Left colon (tissue), 2 donors: ENCODE measurements at regions not wholly inside any gene's neighbourhood (a gene's known extent, or its start where the extent isn't known, plus 50 kb on each side); places are given as distances from the start of the nearest gene placed in this dataset.

Experiments
- ATAC-seq: fragments of 200-7000 bp; cut with Tn5 transposase; one replicate; pipeline ENCODE4 v1.9.1; 2020; ENCODE audit warnings: mild to moderate bottlenecking, moderate library complexity
- DNase-seq, 2 donors: peaks; one replicate each; pipeline ENCODE4 v3.0.0-alpha.2; 2020
- intact Hi-C, 2 donors: fragments of 100-400 bp; cut with DNase I in 1 of 2; cut with micrococcal nuclease in 1 of 2; formaldehyde crosslinking; loops; one replicate each; pipeline versions ENCODE4 v1.11.2 to v1.14.0; 2022; cut with DNase I, micrococcal nuclease
- donor health status: DM: no; HTN: no; CAD: no.
- donor health status: DM: yes; HTN: yes; CAD: no.

- no peak for ATAC-seq
Observed at GRCh38 chr4:122044501-122044900, 92.6 kb upstream of the TRPC3 start.

GRCh38 chr4:122041312-122041711 lies 89.5 kb upstream of the TRPC3 start:
- ATAC-seq (no peak), DNase-seq (no peak)
- intact Hi-C loops, result no loop called here

More at GRCh38 chr4:122044501-122044900, 92.6 kb upstream of the TRPC3 start:
- intact Hi-C loops, result no loop called here
- no peak for DNase-seq

DNA sequence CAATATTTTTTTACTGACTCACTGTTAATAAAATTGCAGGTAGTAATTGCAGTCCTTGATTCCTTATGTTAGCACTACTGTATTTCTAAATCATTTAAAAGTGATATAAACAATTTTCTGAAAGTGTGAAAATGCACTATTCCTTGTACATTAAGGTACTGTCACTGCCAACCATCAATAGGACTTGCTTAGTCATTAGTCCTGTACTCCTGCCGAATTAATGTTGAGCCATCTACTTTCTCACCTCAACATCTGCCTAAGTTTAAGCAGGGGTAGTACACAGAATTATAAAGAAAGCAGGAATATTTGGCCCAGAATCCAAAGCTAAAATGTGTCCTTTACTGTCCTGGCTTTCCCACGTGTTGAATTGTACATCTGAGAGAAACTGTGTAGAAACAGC lies 87.0 kb upstream of the TRPC3 start:
- ATAC-seq (no peak), DNase-seq (no peak)
- intact Hi-C loops, result no loop called here

GRCh38 chr4:122034619-122035018 lies 82.8 kb upstream of the TRPC3 start:
- DNase-seq (no peak), ATAC-seq (no peak)
- intact Hi-C loops, result no loop called here

- DNase-seq, result no peak
- ATAC-seq, result no peak
- intact Hi-C loops, result no loop called here
Observed at GRCh38 chr4:122027203-122027602, 75.3 kb upstream of the TRPC3 start.

DNA sequence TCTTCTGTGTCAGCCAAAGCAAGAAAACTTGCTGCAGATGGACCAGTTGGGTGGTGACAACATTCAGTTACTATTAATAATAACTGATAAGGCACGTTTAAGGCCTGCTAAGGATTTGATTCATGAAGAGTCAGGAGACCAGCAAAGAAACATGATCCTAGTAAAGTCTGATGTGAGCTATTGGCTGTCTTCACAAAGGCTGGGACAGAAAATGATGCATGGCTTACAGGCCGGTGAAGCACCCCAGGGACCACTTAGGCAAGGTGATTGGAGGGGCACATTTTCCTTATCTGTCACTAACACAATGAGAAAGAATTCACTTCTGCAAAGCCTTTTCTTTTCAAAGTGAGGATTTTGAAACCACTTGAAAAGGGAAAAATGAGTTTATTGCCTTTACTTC lies 65.4 kb upstream of the TRPC3 start:
- no peak for DNase-seq
- ATAC-seq, result no peak
- intact Hi-C loops, result no loop called here

DNA sequence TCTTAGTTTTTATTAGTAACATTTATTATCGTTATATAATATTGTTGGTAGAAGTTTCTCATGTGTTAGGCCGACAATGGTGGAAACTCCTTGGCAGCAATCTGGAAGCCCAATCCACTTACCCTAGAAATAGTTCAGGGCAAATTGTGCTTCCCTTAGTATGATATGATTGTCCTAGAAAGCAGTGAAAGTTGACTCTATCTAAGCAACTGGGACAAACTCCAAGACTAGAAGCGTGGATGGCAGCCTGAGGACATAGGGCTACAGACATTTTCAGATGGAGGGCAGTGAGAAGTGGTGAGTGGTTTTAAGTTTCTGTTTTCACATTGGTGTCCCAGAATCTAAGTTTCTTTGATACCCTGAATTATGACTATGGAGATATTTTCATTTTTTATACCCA lies 63.3 kb upstream of the TRPC3 start:
- DNase-seq (no peak), ATAC-seq (no peak)
- intact Hi-C loops, result no loop called here

- intact Hi-C loops, result no loop called here
- DNase-seq, result no peak
- no peak for ATAC-seq
Observed at GRCh38 chr4:122012735-122013134, 60.9 kb upstream of the TRPC3 start.

- ATAC-seq (no peak), DNase-seq (no peak)
- intact Hi-C loops, result no loop called here
Observed at GRCh38 chr4:122010610-122011009, 58.8 kb upstream of the TRPC3 start.

DNA sequence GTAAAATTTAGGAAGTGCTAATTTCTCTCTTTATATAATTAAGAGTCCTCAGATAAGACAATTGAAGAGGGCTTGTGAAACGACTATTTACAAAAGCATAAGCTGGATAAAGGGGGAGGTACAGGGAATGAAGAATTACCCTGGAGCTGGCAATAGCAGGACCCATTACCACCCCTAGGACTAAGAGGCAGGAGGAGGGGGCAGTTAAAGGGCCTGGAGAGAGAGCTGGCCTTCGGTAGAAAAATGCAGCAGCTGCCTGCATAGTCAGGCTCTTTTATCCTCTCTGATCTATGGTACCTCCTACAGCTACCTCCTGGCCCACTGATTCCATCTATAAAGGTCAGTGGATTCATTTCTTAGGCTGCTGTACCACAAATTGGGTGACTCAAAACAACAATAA lies 57.7 kb upstream of the TRPC3 start:
- intact Hi-C loops, result no loop called here
- no peak for DNase-seq
- no peak for ATAC-seq

DNA sequence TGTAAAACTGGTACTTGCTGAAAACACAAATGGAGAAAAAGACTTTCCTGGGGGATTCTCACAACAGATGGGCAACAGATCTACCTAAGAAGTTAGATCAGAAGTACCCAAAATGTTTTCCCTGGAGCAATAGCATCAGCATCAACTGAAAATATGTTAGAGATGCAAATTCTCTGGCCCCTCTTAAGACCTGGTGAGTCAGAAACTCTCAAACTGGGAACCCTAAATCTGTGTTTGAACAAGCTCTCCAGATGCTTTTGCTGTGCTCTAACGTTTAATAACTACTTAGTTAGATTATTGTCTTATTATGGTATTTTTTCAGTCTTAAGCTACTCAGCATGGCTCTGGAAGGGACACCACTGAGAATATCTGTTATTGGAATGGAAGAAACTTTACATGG lies 55.2 kb upstream of the TRPC3 start:
- no peak for DNase-seq
- ATAC-seq, result no peak
- intact Hi-C loops, result no loop called here

- no peak for ATAC-seq
- no peak for DNase-seq
- intact Hi-C loops, result no loop called here
Observed at GRCh38 chr4:122005064-122005755, 53.4 kb upstream of the TRPC3 start.

DNA sequence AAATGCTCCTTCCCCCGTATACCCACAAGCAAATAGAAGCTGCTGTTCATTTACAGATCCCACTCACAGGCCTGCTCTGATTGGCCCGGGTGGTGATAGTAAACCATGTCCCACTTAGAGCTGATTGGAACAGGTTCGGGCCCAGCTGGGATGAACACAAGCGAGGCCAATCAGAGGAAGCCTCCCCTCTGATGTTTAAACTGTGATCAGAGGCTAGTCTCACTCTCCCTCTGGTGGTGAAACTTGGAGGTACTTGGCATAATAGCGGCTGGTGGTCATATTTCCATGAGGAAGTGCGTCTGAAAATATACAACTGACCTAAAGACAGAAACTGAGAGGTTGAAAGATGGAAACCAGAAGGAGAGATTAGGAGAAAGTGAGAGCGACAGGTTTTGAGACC lies 51.5 kb upstream of the TRPC3 start:
- DNase-seq, result peak; percentile 32 to 42
- peak; percentile 95 for ATAC-seq
- intact Hi-C loops, result no loop called here
